ENCODE measurements at regions not wholly inside any gene's neighbourhood (a gene's known extent, or its start where the extent isn't known, plus 50 kb on each side); places are given as distances from the start of the nearest gene placed in this dataset.

GRCh38 chr11:92789761-92790160 lies 179.7 kb upstream of the MTNR1B start:
- no peaks in the 10 kb centered on the region for H3K27me3 ChIP-seq (ENCODE audit: control insufficient read depth in 1 of 2, insufficient read depth in 2 of 2, low read length in 2 of 2)
- H3K36me3 ChIP-seq (ENCODE audit: insufficient read depth, low read length) = no peaks in the 10 kb centered on the region
- H3K27ac ChIP-seq (ENCODE audit: low read depth, low read length) = no peak overlapping the region
- no peak overlapping the region for H3K4me3 ChIP-seq (ENCODE audit: low read depth in 1 of 2, low read length in 2 of 2)
- H3K4me1 ChIP-seq (ENCODE audit: insufficient read depth, low read length) = no peaks in the 10 kb centered on the region
- H3K9me3 ChIP-seq (ENCODE audit: low read length) = no peaks in the 10 kb centered on the region
- H3K9ac ChIP-seq (ENCODE audit: low read length) = no peak overlapping the region

GRCh38 chr11:92790366-92790765 lies 179.1 kb upstream of the MTNR1B start:
- Histone ChIP-seq H3K9me3 (ENCODE audit: low read length) (no peaks in the 10 kb centered on the region), H3K27ac (ENCODE audit: low read depth, low read length) (no peak overlapping the region), H3K27me3 (ENCODE audit: control insufficient read depth in 1 of 2, insufficient read depth in 2 of 2, low read length in 2 of 2) (no peaks in the 10 kb centered on the region)

GRCh38 chr11:92790926-92791616 lies 178.4 kb upstream of the MTNR1B start:
- H3K36me3 ChIP-seq (ENCODE audit: insufficient read depth, low read length) = no peaks in the 10 kb centered on the region

More at GRCh38 chr11:92790366-92790765, 179.1 kb upstream of the MTNR1B start:
- Histone ChIP-seq H3K36me3 (ENCODE audit: insufficient read depth, low read length) (no peaks in the 10 kb centered on the region), H3K4me1 (ENCODE audit: insufficient read depth, low read length) (no peaks in the 10 kb centered on the region), H3K4me3 (ENCODE audit: low read depth in 1 of 2, low read length in 2 of 2) (no peak overlapping the region), H3K9ac (ENCODE audit: low read length) (no peak overlapping the region)

GRCh38 chr11:92791886-92792285 lies 177.6 kb upstream of the MTNR1B start:
- Histone ChIP-seq H3K4me1 (ENCODE audit: insufficient read depth, low read length) (no peaks in the 10 kb centered on the region), H3K27me3 (ENCODE audit: control insufficient read depth in 1 of 2, insufficient read depth in 2 of 2, low read length in 2 of 2) (no peaks in the 10 kb centered on the region), H3K9ac (ENCODE audit: low read length) (no peak overlapping the region), H3K27ac (ENCODE audit: low read depth, low read length) (no peak overlapping the region), H3K36me3 (ENCODE audit: insufficient read depth, low read length) (no peaks in the 10 kb centered on the region), H3K9me3 (ENCODE audit: low read length) (no peaks in the 10 kb centered on the region), H3K4me3 (ENCODE audit: low read depth in 1 of 2, low read length in 2 of 2) (no peak overlapping the region)

More at GRCh38 chr11:92790926-92791616, 178.4 kb upstream of the MTNR1B start:
- Histone ChIP-seq H3K9ac (ENCODE audit: low read length) (no peak overlapping the region), H3K4me1 (ENCODE audit: insufficient read depth, low read length) (no peaks in the 10 kb centered on the region), H3K4me3 (ENCODE audit: low read depth in 1 of 2, low read length in 2 of 2) (no peak overlapping the region), H3K27me3 (ENCODE audit: control insufficient read depth in 1 of 2, insufficient read depth in 2 of 2, low read length in 2 of 2) (no peaks in the 10 kb centered on the region), H3K27ac (ENCODE audit: low read depth, low read length) (no peak overlapping the region), H3K9me3 (ENCODE audit: low read length) (no peaks in the 10 kb centered on the region)

GRCh38 chr11:92793189-92793588 lies 176.3 kb upstream of the MTNR1B start:
- H3K9me3 ChIP-seq (ENCODE audit: low read length) = no peaks in the 10 kb centered on the region

GRCh38 chr11:92794783-92795182 lies 174.7 kb upstream of the MTNR1B start:
- Histone ChIP-seq H3K9ac (ENCODE audit: low read length) (no peak overlapping the region), H3K9me3 (ENCODE audit: low read length) (no peaks in the 10 kb centered on the region), H3K27me3 (ENCODE audit: control insufficient read depth in 1 of 2, insufficient read depth in 2 of 2, low read length in 2 of 2) (no peaks in the 10 kb centered on the region), H3K4me3 (ENCODE audit: low read depth in 1 of 2, low read length in 2 of 2) (no peak overlapping the region), H3K4me1 (ENCODE audit: insufficient read depth, low read length) (no peaks in the 10 kb centered on the region), H3K36me3 (ENCODE audit: insufficient read depth, low read length) (no peaks in the 10 kb centered on the region), H3K27ac (ENCODE audit: low read depth, low read length) (no peak overlapping the region)

More at GRCh38 chr11:92793189-92793588, 176.3 kb upstream of the MTNR1B start:
- Histone ChIP-seq H3K4me3 (ENCODE audit: low read depth in 1 of 2, low read length in 2 of 2) (no peak overlapping the region), H3K27ac (ENCODE audit: low read depth, low read length) (no peak overlapping the region), H3K36me3 (ENCODE audit: insufficient read depth, low read length) (no peaks in the 10 kb centered on the region), H3K4me1 (ENCODE audit: insufficient read depth, low read length) (no peaks in the 10 kb centered on the region), H3K9ac (ENCODE audit: low read length) (no peak overlapping the region), H3K27me3 (ENCODE audit: control insufficient read depth in 1 of 2, insufficient read depth in 2 of 2, low read length in 2 of 2) (no peaks in the 10 kb centered on the region)

- no peaks in the 10 kb centered on the region for H3K9me3 ChIP-seq (ENCODE audit: low read length)
- no peaks in the 10 kb centered on the region for H3K27me3 ChIP-seq (ENCODE audit: control insufficient read depth in 1 of 2, insufficient read depth in 2 of 2, low read length in 2 of 2)
- no peaks in the 10 kb centered on the region for H3K36me3 ChIP-seq (ENCODE audit: insufficient read depth, low read length)
- no peak overlapping the region for H3K27ac ChIP-seq (ENCODE audit: low read depth, low read length)
- H3K9ac ChIP-seq (ENCODE audit: low read length) = no peak overlapping the region
- H3K4me3 ChIP-seq (ENCODE audit: low read depth in 1 of 2, low read length in 2 of 2) = no peak overlapping the region
- H3K4me1 ChIP-seq (ENCODE audit: insufficient read depth, low read length) = no peaks in the 10 kb centered on the region
Measured at GRCh38 chr11:92796744-92797143, 172.7 kb upstream of the MTNR1B start.

GRCh38 chr11:92797874-92798273 lies 171.6 kb upstream of the MTNR1B start:
- Histone ChIP-seq H3K9me3 (ENCODE audit: low read length) (no peaks in the 10 kb centered on the region), H3K27ac (ENCODE audit: low read depth, low read length) (no peak overlapping the region), H3K27me3 (ENCODE audit: control insufficient read depth in 1 of 2, insufficient read depth in 2 of 2, low read length in 2 of 2) (no peaks in the 10 kb centered on the region), H3K9ac (ENCODE audit: low read length) (no peak overlapping the region), H3K4me1 (ENCODE audit: insufficient read depth, low read length) (no peaks in the 10 kb centered on the region), H3K4me3 (ENCODE audit: low read depth in 1 of 2, low read length in 2 of 2) (no peak overlapping the region), H3K36me3 (ENCODE audit: insufficient read depth, low read length) (no peaks in the 10 kb centered on the region)

- Histone ChIP-seq H3K9ac (ENCODE audit: low read length) (no peak overlapping the region), H3K4me3 (ENCODE audit: low read depth in 1 of 2, low read length in 2 of 2) (no peak overlapping the region), H3K27ac (ENCODE audit: low read depth, low read length) (no peak overlapping the region), H3K4me1 (ENCODE audit: insufficient read depth, low read length) (no peaks in the 10 kb centered on the region), H3K9me3 (ENCODE audit: low read length) (no peaks in the 10 kb centered on the region), H3K27me3 (ENCODE audit: control insufficient read depth in 1 of 2, insufficient read depth in 2 of 2, low read length in 2 of 2) (no peaks in the 10 kb centered on the region), H3K36me3 (ENCODE audit: insufficient read depth, low read length) (no peaks in the 10 kb centered on the region)
Measured at GRCh38 chr11:92801685-92802084, 167.8 kb upstream of the MTNR1B start.

GRCh38 chr11:92802644-92803043 lies 166.8 kb upstream of the MTNR1B start:
- Histone ChIP-seq H3K9me3 (ENCODE audit: low read length) (no peaks in the 10 kb centered on the region), H3K4me3 (ENCODE audit: low read depth in 1 of 2, low read length in 2 of 2) (no peak overlapping the region), H3K9ac (ENCODE audit: low read length) (no peak overlapping the region), H3K27me3 (ENCODE audit: control insufficient read depth in 1 of 2, insufficient read depth in 2 of 2, low read length in 2 of 2) (no peaks in the 10 kb centered on the region), H3K27ac (ENCODE audit: low read depth, low read length) (no peak overlapping the region), H3K36me3 (ENCODE audit: insufficient read depth, low read length) (no peaks in the 10 kb centered on the region), H3K4me1 (ENCODE audit: insufficient read depth, low read length) (no peaks in the 10 kb centered on the region)

GRCh38 chr11:92803391-92803790 lies 166.1 kb upstream of the MTNR1B start:
- H3K9me3 ChIP-seq (ENCODE audit: low read length) = no peaks in the 10 kb centered on the region
- H3K9ac ChIP-seq (ENCODE audit: low read length) = no peak overlapping the region
- H3K4me3 ChIP-seq (ENCODE audit: low read depth in 1 of 2, low read length in 2 of 2) = no peak overlapping the region
- no peaks in the 10 kb centered on the region for H3K36me3 ChIP-seq (ENCODE audit: insufficient read depth, low read length)
- no peaks in the 10 kb centered on the region for H3K4me1 ChIP-seq (ENCODE audit: insufficient read depth, low read length)
- H3K27me3 ChIP-seq (ENCODE audit: control insufficient read depth in 1 of 2, insufficient read depth in 2 of 2, low read length in 2 of 2) = no peaks in the 10 kb centered on the region
- H3K27ac ChIP-seq (ENCODE audit: low read depth, low read length) = no peak overlapping the region

- no peaks in the 10 kb centered on the region for H3K4me1 ChIP-seq (ENCODE audit: insufficient read depth, low read length)
- H3K9me3 ChIP-seq (ENCODE audit: low read length) = no peaks in the 10 kb centered on the region
- no peak overlapping the region for H3K27ac ChIP-seq (ENCODE audit: low read depth, low read length)
- H3K27me3 ChIP-seq (ENCODE audit: control insufficient read depth in 1 of 2, insufficient read depth in 2 of 2, low read length in 2 of 2) = no peaks in the 10 kb centered on the region
- H3K4me3 ChIP-seq (ENCODE audit: low read depth in 1 of 2, low read length in 2 of 2) = no peak overlapping the region
- no peaks in the 10 kb centered on the region for H3K36me3 ChIP-seq (ENCODE audit: insufficient read depth, low read length)
- no peak overlapping the region for H3K9ac ChIP-seq (ENCODE audit: low read length)
Measured at GRCh38 chr11:92804388-92804966, 165.0 kb upstream of the MTNR1B start.
